Ureter (tissue), 1 donor: ENCODE measurements at regions not wholly inside any gene's neighbourhood (a gene's known extent, or its start where the extent isn't known, plus 50 kb on each side); places are given as distances from the start of the nearest gene placed in this dataset.
"Not testable (repeated sequence)": the region's sequence is repeated elsewhere in the genome, so short reads cannot be mapped to it uniquely, and the experiment has no call there.

Experiments
- DNase-seq: peaks from one replicate; pipeline ENCODE4 v3.0.0-alpha.2; 2020; ENCODE audit warnings: low spot score
- donor health status: DM: yes; HTN: yes; CAD: no.

- DNase-seq, result no peak
Measured at GRCh38 chr1:182260516-182260915, 131.1 kb downstream of the GLUL start.

GRCh38 chr1:182259968-182260367 lies 131.6 kb downstream of the GLUL start:
- DNase-seq, result no peak

- DNase-seq, result peak; percentile 61
Measured at GRCh38 chr1:182259229-182259872, 132.2 kb downstream of the GLUL start.

GRCh38 chr1:182257369-182258063 lies 134.1 kb downstream of the GLUL start:
- DNase-seq, result no peak

GRCh38 chr1:182256931-182257330 lies 134.7 kb downstream of the GLUL start:
- DNase-seq, result no peak

- DNase-seq, result no peak
Measured at GRCh38 chr1:182255494-182255893, 136.1 kb downstream of the GLUL start.

- DNase-seq, result no peak
Measured at GRCh38 chr1:182253319-182253860, 138.2 kb downstream of the GLUL start.

- DNase-seq, result no peak
Measured at GRCh38 chr1:182251561-182251960, 140.0 kb downstream of the GLUL start.

- DNase-seq, result no peak
Measured at GRCh38 chr1:182249201-182249676, 142.4 kb downstream of the GLUL start.

GRCh38 chr1:182248721-182249120 lies 142.9 kb downstream of the GLUL start:
- DNase-seq, result no peak

GRCh38 chr1:182247813-182248212 lies 143.8 kb downstream of the GLUL start:
- DNase-seq, result not testable (repeated sequence)

GRCh38 chr1:182246783-182247182 lies 144.8 kb downstream of the GLUL start:
- DNase-seq, result no peak

- DNase-seq, result no peak
Measured at GRCh38 chr1:182245040-182245439, 146.6 kb downstream of the GLUL start.

- no peak for DNase-seq
Measured at GRCh38 chr1:182244451-182244850, 147.1 kb downstream of the GLUL start.

GRCh38 chr1:182242641-182243040 lies 148.9 kb downstream of the GLUL start:
- DNase-seq, result no peak

GRCh38 chr1:182240085-182240484 lies 151.5 kb downstream of the GLUL start:
- no peak for DNase-seq

GRCh38 chr1:182238421-182238820 lies 153.2 kb downstream of the GLUL start:
- DNase-seq, result no peak

- no peak for DNase-seq
Measured at GRCh38 chr1:182237329-182237728, 154.3 kb downstream of the GLUL start.

GRCh38 chr1:182236651-182237077 lies 154.9 kb downstream of the GLUL start:
- DNase-seq, result no peak

GRCh38 chr1:182235952-182236650 lies 155.5 kb downstream of the GLUL start:
- DNase-seq, result no peak

- no peak for DNase-seq
Measured at GRCh38 chr1:182235604-182235951, 156.0 kb downstream of the GLUL start.

GRCh38 chr1:182229921-182230491 lies 161.6 kb downstream of the GLUL start:
- DNase-seq, result no peak
